Thoracic aorta (tissue), 2 donors: ENCODE measurements at regions not wholly inside any gene's neighbourhood (a gene's known extent, or its start where the extent isn't known, plus 50 kb on each side); places are given as distances from the start of the nearest gene placed in this dataset.
"Not testable (repeated sequence)": the region's sequence is repeated elsewhere in the genome, so short reads cannot be mapped to it uniquely, and the experiment has no call there.

Source experiments
- ATAC-seq: fragments of 150-250 bp; one replicate; pipeline ENCODE4 v1.8.0; 2017; ENCODE audit warnings: low read depth; ENCODE audit not compliant: insufficient number of reproducible peaks, low FRiP score
- DNase-seq: peaks from one replicate; pipeline ENCODE4 v3.0.0-alpha.2; 2020; ENCODE audit warnings: low spot score
- H3K27ac ChIP-seq, 2 donors: fragments of 200-600 bp; sonication (generic); 1 replicate in 1 of 2; 2 replicates in 1 of 2; pipeline ENCODE4 v1.5.1; 2016; ENCODE audit warnings: mild to moderate bottlenecking in 2 of 2, moderate library complexity in 2 of 2
- H3K27me3 ChIP-seq: fragments of 200-600 bp; sonication (generic); replicated peaks from 2 replicates; pipeline ENCODE4 v1.6.0; 2016; ENCODE audit warnings: mild to moderate bottlenecking; ENCODE audit not compliant: insufficient read depth
- H3K36me3 ChIP-seq: fragments of 200-600 bp; sonication (generic); one replicate; pipeline ENCODE4 v1.5.1; 2016
- H3K4me1 ChIP-seq, 2 donors: fragments of 200-600 bp; sonication (generic); 1 replicate in 1 of 2; 2 replicates in 1 of 2; pipeline versions ENCODE4 v1.5.1 to v1.6.0; 2016; ENCODE audit warnings: low read depth in 2 of 2, mild to moderate bottlenecking in 1 of 2; ENCODE audit not compliant: control insufficient read depth in 1 of 2
- H3K4me3 ChIP-seq: fragments of 200-600 bp; sonication (generic); 2 replicates; pipeline ENCODE4 v1.5.1; 2016; ENCODE audit warnings: mild to moderate bottlenecking
- H3K9me3 ChIP-seq: fragments of 200-600 bp; sonication (generic); 2 replicates; pipeline ENCODE4 v1.5.1; 2016
- TF ChIP-seq, protein P1 (sequence below): fragments of 200-600 bp; sonication (generic); IDR thresholded peaks from one replicate; pipeline ENCODE4 v1.5.1; 2019; ENCODE audit warnings: antibody characterized with exemption

DNA sequence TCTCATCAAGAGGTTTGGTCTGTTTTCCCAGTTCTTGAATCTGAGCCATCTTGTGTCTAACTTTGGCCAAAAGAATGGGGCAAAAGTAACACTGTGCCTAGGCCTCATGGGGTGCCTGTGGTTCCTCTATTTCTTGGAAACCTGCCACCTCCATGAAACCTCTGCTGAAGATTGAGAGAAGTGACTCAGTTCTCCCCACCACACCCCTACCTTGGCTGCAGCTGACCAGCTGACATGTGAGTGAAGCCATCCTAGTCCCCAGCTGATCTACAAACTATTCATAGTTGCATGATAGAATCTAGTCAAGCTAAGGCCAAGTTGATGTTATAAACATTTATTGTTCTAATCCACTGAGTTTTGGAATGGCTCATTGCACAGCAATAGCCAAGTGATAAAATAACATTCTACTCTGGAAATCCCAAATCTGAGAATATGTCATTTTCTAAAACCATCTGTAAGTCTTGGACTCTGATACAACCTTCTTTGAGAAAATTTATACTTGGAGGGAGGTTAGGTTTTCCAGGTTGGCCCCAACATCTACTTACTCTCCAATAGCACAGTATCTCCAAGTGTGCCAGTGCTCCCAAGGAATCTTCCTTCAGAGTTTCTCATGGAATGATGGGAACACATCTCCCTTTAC is 107.0 kb upstream of the SMLR1 start:
- H3K9me3 ChIP-seq = no peaks in the 10 kb centered on the region

DNA sequence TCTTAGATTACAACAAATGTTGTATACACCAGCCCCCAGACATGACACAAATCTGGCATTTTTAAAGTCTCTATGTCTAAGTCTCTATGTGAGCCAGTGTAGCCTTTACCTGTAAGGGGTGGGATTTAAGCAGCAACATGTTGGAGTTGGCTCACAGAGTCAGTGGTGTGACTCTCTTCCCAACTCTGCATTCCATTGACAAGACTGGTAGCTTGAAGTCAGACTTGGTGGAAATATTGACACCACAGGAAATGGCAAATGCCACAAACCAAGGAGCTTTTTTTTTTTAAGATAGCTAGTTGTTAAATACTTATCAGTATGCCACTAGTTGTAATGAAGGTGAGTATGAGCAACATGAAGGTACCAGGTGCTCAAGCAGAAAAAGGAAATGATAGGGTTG is 103.1 kb upstream of the SMLR1 start:
- Histone ChIP-seq H3K27ac (no peak overlapping the region), H3K4me1 (no peaks in the 10 kb centered on the region), H3K4me3 (no peak overlapping the region), H3K36me3 (no peaks in the 10 kb centered on the region), H3K27me3 (no peaks in the 10 kb centered on the region), H3K9me3 (no peaks in the 10 kb centered on the region)
- TF ChIP-seq, protein P1, sequence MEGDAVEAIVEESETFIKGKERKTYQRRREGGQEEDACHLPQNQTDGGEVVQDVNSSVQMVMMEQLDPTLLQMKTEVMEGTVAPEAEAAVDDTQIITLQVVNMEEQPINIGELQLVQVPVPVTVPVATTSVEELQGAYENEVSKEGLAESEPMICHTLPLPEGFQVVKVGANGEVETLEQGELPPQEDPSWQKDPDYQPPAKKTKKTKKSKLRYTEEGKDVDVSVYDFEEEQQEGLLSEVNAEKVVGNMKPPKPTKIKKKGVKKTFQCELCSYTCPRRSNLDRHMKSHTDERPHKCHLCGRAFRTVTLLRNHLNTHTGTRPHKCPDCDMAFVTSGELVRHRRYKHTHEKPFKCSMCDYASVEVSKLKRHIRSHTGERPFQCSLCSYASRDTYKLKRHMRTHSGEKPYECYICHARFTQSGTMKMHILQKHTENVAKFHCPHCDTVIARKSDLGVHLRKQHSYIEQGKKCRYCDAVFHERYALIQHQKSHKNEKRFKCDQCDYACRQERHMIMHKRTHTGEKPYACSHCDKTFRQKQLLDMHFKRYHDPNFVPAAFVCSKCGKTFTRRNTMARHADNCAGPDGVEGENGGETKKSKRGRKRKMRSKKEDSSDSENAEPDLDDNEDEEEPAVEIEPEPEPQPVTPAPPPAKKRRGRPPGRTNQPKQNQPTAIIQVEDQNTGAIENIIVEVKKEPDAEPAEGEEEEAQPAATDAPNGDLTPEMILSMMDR = no peak
- DNase-seq (no peak), ATAC-seq (no peak)

More for the DNA sequence above, 107.0 kb upstream of the SMLR1 start:
- TF ChIP-seq, protein P1 = no peak
- H3K27ac ChIP-seq = no peak overlapping the region
- H3K4me3 ChIP-seq = no peak overlapping the region
- DNase-seq (no peak), ATAC-seq (no peak)
- H3K36me3 ChIP-seq = no peaks in the 10 kb centered on the region
- no peaks in the 10 kb centered on the region for H3K4me1 ChIP-seq
- no peaks in the 10 kb centered on the region for H3K27me3 ChIP-seq

DNA sequence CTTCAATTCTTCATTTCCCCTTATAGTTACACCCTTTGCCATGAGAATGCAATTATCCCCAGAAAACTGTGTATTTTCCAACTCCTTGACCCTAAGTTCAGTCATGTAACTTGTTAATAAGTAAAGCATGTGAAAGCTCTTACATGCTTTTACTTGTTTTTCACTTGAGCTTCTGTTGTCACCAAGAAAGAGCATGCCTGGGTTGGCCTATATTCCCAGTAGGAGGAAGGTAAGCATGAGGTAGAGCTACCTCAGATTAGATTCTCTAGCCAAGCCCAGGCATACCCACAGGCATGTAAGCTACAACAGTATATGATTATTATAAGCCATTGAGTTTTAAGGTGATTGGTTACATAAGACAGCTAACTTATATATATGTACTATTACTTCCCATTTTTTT is 101.7 kb upstream of the SMLR1 start:
- TF ChIP-seq, protein P1 = no peak
- Histone ChIP-seq H3K9me3 (no peaks in the 10 kb centered on the region), H3K4me1 (no peaks in the 10 kb centered on the region), H3K36me3 (no peaks in the 10 kb centered on the region), H3K27ac (no peak overlapping the region), H3K27me3 (no peaks in the 10 kb centered on the region), H3K4me3 (no peak overlapping the region)
- DNase-seq (no peak), ATAC-seq (no peak)

DNA sequence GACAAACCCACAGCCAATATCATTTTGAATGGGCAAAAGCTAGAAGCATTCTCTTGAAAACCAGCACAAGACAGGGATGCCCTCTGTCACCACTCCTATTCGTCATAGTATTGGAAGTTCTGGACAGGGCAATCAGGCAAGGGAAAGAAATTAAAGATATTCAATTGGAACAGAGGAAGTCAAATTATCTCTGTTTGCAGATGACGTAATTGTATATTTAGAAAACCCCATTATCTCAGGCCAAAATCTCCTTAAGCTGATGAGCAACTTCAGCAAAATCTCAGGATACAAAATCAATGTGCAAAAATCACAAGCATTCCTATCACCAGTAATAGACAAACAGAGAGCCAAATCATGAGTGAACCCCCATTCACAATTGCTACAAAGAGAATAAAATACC is 99.1 kb upstream of the SMLR1 start:
- not testable (repeated sequence) for DNase-seq, H3K4me1 ChIP-seq, H3K9me3 ChIP-seq, H3K4me3 ChIP-seq, H3K27ac ChIP-seq, H3K36me3 ChIP-seq, ATAC-seq, H3K27me3 ChIP-seq

DNA sequence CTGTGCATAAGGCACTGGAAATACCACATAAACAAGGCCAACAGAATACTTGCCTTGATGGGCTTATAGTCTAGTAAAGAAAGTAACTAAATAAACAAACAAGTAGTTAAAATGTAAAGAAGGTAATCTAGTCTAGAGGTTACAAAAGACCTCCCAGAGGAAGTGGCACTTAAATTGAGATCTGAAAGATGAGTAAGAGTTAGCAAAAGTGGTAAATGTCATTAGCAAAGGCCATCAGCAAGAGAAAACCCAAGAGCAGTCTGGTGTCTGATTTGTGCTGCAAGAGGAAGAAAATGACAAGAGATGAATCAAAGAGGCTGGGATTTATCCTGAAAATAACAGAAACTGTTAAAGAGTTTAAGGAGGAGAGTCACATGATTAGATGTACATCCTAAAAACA is 96.6 kb upstream of the SMLR1 start:
- Histone ChIP-seq H3K4me1 (no peaks in the 10 kb centered on the region), H3K4me3 (no peak overlapping the region), H3K36me3 (no peaks in the 10 kb centered on the region), H3K27ac (no peak overlapping the region), H3K27me3 (no peaks in the 10 kb centered on the region), H3K9me3 (no peaks in the 10 kb centered on the region)
- no peak for ATAC-seq
- TF ChIP-seq, protein P1 = no peak
- DNase-seq = no peak

DNA sequence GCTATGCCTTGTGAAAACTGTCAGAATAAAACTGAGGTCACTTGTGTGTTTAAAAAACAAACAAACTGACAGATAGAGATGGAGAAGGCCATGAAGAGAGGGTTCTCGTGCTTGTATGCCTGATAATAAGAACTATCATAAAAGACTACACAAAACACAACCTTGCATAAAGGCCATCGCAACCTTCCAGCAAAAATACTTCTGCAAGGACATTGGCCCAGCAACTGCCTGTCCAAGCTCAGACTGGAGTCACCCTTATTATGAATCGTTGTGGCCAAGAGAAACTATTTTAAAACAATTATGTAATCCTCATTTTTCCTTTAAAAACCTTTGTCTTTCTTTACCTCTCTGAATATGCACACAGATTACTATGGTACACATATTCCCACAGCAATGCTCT is 93.0 kb upstream of the SMLR1 start:
- no peak overlapping the region for H3K4me3 ChIP-seq
- H3K9me3 ChIP-seq = no peaks in the 10 kb centered on the region
- TF ChIP-seq, protein P1 = no peak
- no peaks in the 10 kb centered on the region for H3K4me1 ChIP-seq
- DNase-seq (no peak), ATAC-seq (no peak)
- H3K27me3 ChIP-seq = no peaks in the 10 kb centered on the region
- no peak overlapping the region for H3K27ac ChIP-seq
- no peaks in the 10 kb centered on the region for H3K36me3 ChIP-seq
